Panc1 (cell line): ENCODE measurements at regions not wholly inside any gene's neighbourhood (a gene's known extent, or its start where the extent isn't known, plus 50 kb on each side); places are given as distances from the start of the nearest gene placed in this dataset.

Source experiments
- ATAC-seq: fragments of 200-7000 bp; cut with Tn5 transposase; 2 replicates; pipeline ENCODE4 v1.9.1; 2020; ENCODE audit warnings: mild to moderate bottlenecking, moderate library complexity
- BruUV-seq: library from RNA; stranded (reverse); fragments of 400-500 nt; replicated peaks from 2 replicates; lab custom pipeline; 2021; lab: Mats Ljungman, UMichigan
- CTCF ChIA-PET: fragments of 300-600 bp; sonication (Branson Sonifier 250); formaldehyde crosslinking; loops from one replicate; lab custom pipeline; 2022; ENCODE audit warnings: antibody characterized with exemption; lab: Charles Lee
- POLR2A ChIA-PET: fragments of 300-600 bp; sonication (Branson Sonifier 250); formaldehyde crosslinking; loops from one replicate; lab custom pipeline; 2022; ENCODE audit warnings: antibody characterized with exemption; lab: Charles Lee
- DNase-seq: peaks from one replicate; pipeline ENCODE4 v3.0.0-alpha.2; 2010; ENCODE audit warnings: low read depth, low spot score
- H3K27ac ChIP-seq: 2 replicates; pipeline ENCODE4 v1.5.1; 2011; ENCODE audit warnings: mild to moderate bottlenecking, low read length, inconsistent platforms
- H3K27me3 ChIP-seq: fragments of 200-500 bp; sonication (Bioruptor generic); 2 replicates; pipeline ENCODE4 v1.6.0; 2014; ENCODE audit warnings: low read length, inconsistent platforms; ENCODE audit not compliant: control insufficient read depth, insufficient read depth
- H3K36me3 ChIP-seq: fragments of 200-500 bp; sonication (Bioruptor generic); 2 replicates; pipeline ENCODE4 v1.5.1; 2014; ENCODE audit warnings: inconsistent platforms, mild to moderate bottlenecking, low read length, moderate library complexity; ENCODE audit not compliant: control insufficient read depth, insufficient read depth
- H3K4me1 ChIP-seq: 2 replicates; pipeline ENCODE4 v1.5.1; 2011; ENCODE audit warnings: inconsistent platforms, mild to moderate bottlenecking, low read length, moderate library complexity; ENCODE audit not compliant: control insufficient read depth, insufficient read depth
- H3K4me3 ChIP-seq, 2 experiments: 2 replicates each; pipeline ENCODE4 v1.5.1; 2011 to 2012; ENCODE audit warnings: low read depth in 2 of 2, low read length in 2 of 2, mild to moderate bottlenecking in 2 of 2, inconsistent platforms in 1 of 2, moderate library complexity in 1 of 2
- H3K9me3 ChIP-seq: fragments of 200-500 bp; sonication (Bioruptor generic); 2 replicates; pipeline ENCODE4 v1.5.1; 2014; ENCODE audit warnings: low read depth, mild to moderate bottlenecking, inconsistent platforms, low read length, moderate library complexity; ENCODE audit not compliant: control insufficient read depth, insufficient read depth
- POLR2AphosphoS5 ChIP-seq: IDR thresholded peaks from 2 replicates; pipeline ENCODE4 v1.6.1; 2012; ENCODE audit warnings: mild to moderate bottlenecking, low read depth, low read length, moderate library complexity
- REST ChIP-seq, 2 experiments: IDR thresholded peaks; 2 replicates each; pipeline ENCODE4 v1.6.1; 2011 to 2012; ENCODE audit warnings: low read depth in 2 of 2, control low read depth in 1 of 2, low read length in 1 of 2, mild to moderate bottlenecking in 1 of 2, moderate library complexity in 1 of 2; ENCODE audit not compliant: insufficient read depth in 1 of 2
- SIN3A ChIP-seq: IDR thresholded peaks from 2 replicates; pipeline ENCODE4 v1.6.1; 2012; ENCODE audit warnings: low read depth, mild to moderate bottlenecking, low read length, moderate library complexity, borderline replicate concordance; ENCODE audit not compliant: insufficient read depth
- TCF7L2 ChIP-seq: IDR thresholded peaks from 2 replicates; pipeline ENCODE4 v1.6.1; 2011; ENCODE audit warnings: mild to moderate bottlenecking, low read depth, low read length, inconsistent platforms
- in situ Hi-C: cut with HindIII; loops from 2 replicates; pipeline ENCODE4 v1.10.0; 2016; ENCODE audit warnings: low sequenced_read_pairs, low pct_unique_long_range_greater_than_20kb
- intact Hi-C: fragments of 100-400 bp; cut with micrococcal nuclease; formaldehyde crosslinking; loops from one replicate; pipeline ENCODE4 v1.10.0; 2022; ENCODE audit not compliant: unreplicated experiment
- TF ChIP-seq, protein P1 (sequence below): fragments of 450-650 bp; IDR thresholded peaks from 2 replicates; pipeline ENCODE4 v1.5.1; 2017; ENCODE audit warnings: mild to moderate bottlenecking

GRCh38 chr3:159182961-159183360 is 381.1 kb downstream of the MFSD1 start:
- no peaks in the 10 kb centered on the region; the same call in 1 of the 2 replicates for H3K9me3 ChIP-seq
- intact Hi-C loops (no loop called here), in situ Hi-C loops (no loop called here)
- no peaks in the 10 kb centered on the region for H3K4me1 ChIP-seq
- no TSS peak for BruUV-seq
- H3K4me3 ChIP-seq, result no peak overlapping the region
- TF ChIP-seq REST (IDR thresholded peaks at IDR 0.05; ENCODE audit: insufficient read depth in 1 of 2, low read depth in 2 of 2, low read length in 1 of 2), result no peak
- no peak for TF ChIP-seq POLR2AphosphoS5
- TF ChIP-seq, protein P1, sequence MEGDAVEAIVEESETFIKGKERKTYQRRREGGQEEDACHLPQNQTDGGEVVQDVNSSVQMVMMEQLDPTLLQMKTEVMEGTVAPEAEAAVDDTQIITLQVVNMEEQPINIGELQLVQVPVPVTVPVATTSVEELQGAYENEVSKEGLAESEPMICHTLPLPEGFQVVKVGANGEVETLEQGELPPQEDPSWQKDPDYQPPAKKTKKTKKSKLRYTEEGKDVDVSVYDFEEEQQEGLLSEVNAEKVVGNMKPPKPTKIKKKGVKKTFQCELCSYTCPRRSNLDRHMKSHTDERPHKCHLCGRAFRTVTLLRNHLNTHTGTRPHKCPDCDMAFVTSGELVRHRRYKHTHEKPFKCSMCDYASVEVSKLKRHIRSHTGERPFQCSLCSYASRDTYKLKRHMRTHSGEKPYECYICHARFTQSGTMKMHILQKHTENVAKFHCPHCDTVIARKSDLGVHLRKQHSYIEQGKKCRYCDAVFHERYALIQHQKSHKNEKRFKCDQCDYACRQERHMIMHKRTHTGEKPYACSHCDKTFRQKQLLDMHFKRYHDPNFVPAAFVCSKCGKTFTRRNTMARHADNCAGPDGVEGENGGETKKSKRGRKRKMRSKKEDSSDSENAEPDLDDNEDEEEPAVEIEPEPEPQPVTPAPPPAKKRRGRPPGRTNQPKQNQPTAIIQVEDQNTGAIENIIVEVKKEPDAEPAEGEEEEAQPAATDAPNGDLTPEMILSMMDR, result no peak
- TF ChIP-seq TCF7L2, result no peak
- TF ChIP-seq SIN3A, result no peak
- no peak for DNase-seq
- POLR2A ChIA-PET, result no interaction called here
- no peak for ATAC-seq
- H3K27ac ChIP-seq, result no peak overlapping the region
- no peaks in the 10 kb centered on the region for H3K36me3 ChIP-seq
- CTCF ChIA-PET, result no interaction called here
- H3K27me3 ChIP-seq, result no peaks in the 10 kb centered on the region

- H3K9me3 ChIP-seq, result no peaks in the 10 kb centered on the region; the same call in 1 of the 2 replicates
- no TSS peak for BruUV-seq
- TF ChIP-seq TCF7L2, result no peak
- no peak for TF ChIP-seq REST (IDR thresholded peaks at IDR 0.05; ENCODE audit: insufficient read depth in 1 of 2, low read depth in 2 of 2, low read length in 1 of 2)
- TF ChIP-seq, protein P1, result no peak
- no peak for TF ChIP-seq POLR2AphosphoS5
- TF ChIP-seq SIN3A, result no peak
- in situ Hi-C loops, result no loop called here
- ChIA-PET POLR2A (no interaction called here), CTCF (no interaction called here)
- H3K27ac ChIP-seq, result no peak overlapping the region
- H3K36me3 ChIP-seq, result no peaks in the 10 kb centered on the region
- H3K27me3 ChIP-seq, result no peaks in the 10 kb centered on the region
- DNase-seq (no peak), ATAC-seq (no peak)
- H3K4me1 ChIP-seq, result no peaks in the 10 kb centered on the region
- H3K4me3 ChIP-seq, result no peak overlapping the region
- intact Hi-C loops, result no loop called here
Observed at GRCh38 chr3:159185443-159186050, 383.7 kb downstream of the MFSD1 start.
